Activated CD8-positive, alpha-beta T cell treated with anti-CD3 and anti-CD28 coated beads, Interleukin-2, amount 10 ng/mL, durations not matched to agents 7 days and 5 days (primary cell): ENCODE measurements at regions not wholly inside any gene's neighbourhood (a gene's known extent, or its start where the extent isn't known, plus 50 kb on each side); places are given as distances from the start of the nearest gene placed in this dataset. TPM values are rescaled to one million over a fixed set of nuclear protein-coding genes. Genes with fewer than 3 reads are reported as not detected.

Experiments
- microRNA-seq: library from miRNA; unstranded; fragments of <30 nt; microRNA quantifications from one replicate; pipeline ENCODE4 v1.2.0, GENCODE V29; 2022

Small RNA genes lying in the stretch of these regions (microRNA-seq; reads per million reads assigned to microRNA genes)
- not detected for gene MIR1255B1
